Liver (tissue), 8 donors: ENCODE measurements at regions not wholly inside any gene's neighbourhood (a gene's known extent, or its start where the extent isn't known, plus 50 kb on each side); places are given as distances from the start of the nearest gene placed in this dataset.

ENCODE experiments used
- DNase-seq: peaks from one replicate; pipeline ENCODE4 v3.0.0-alpha.2; 2017; ENCODE audit warnings: low spot score
- H3K27ac ChIP-seq, 2 donors: one replicate each; pipeline ENCODE4 v1.7.0; 2013; ENCODE audit warnings: inconsistent platforms in 2 of 2, low read length in 2 of 2, control low read depth in 1 of 2, low read depth in 1 of 2, mild to moderate bottlenecking in 1 of 2
- H3K27me3 ChIP-seq, 4 donors: one replicate each; pipeline versions ENCODE4 v1.6.1 to v1.7.0; 2013; ENCODE audit warnings: low read length in 3 of 4, inconsistent platforms in 1 of 4, mild to moderate bottlenecking in 1 of 4, moderate library complexity in 1 of 4; ENCODE audit not compliant: control insufficient read depth in 4 of 4, insufficient read depth in 4 of 4
- H3K36me3 ChIP-seq, 4 donors: one replicate each; pipeline versions ENCODE4 v1.6.1 to v1.7.0; 2013; ENCODE audit warnings: low read length in 3 of 4, mild to moderate bottlenecking in 3 of 4, low read depth in 1 of 4, moderate library complexity in 1 of 4; ENCODE audit not compliant: control insufficient read depth in 4 of 4, insufficient read depth in 3 of 4
- H3K4me1 ChIP-seq, 4 donors: one replicate each; pipeline versions ENCODE4 v1.6.1 to v1.7.0; 2013; ENCODE audit warnings: low read length in 3 of 4, mild to moderate bottlenecking in 3 of 4, moderate library complexity in 1 of 4; ENCODE audit not compliant: control insufficient read depth in 4 of 4, insufficient read depth in 4 of 4
- H3K4me3 ChIP-seq, 3 donors: one replicate each; pipeline versions ENCODE4 v1.6.1 to v1.7.0; 2013; ENCODE audit warnings: low read length in 3 of 3, control low read depth in 1 of 3, low read depth in 1 of 3, mild to moderate bottlenecking in 1 of 3
- H3K9ac ChIP-seq, 2 donors: one replicate each; pipeline ENCODE4 v1.7.0; 2013; ENCODE audit warnings: low read length in 2 of 2, mild to moderate bottlenecking in 2 of 2, moderate library complexity in 2 of 2, control low read depth in 1 of 2, low read depth in 1 of 2
- H3K9me3 ChIP-seq, 4 donors: one replicate each; pipeline versions ENCODE4 v1.6.1 to v1.7.0; 2013; ENCODE audit warnings: low read length in 3 of 4; ENCODE audit not compliant: control insufficient read depth in 4 of 4
- ATF3 ChIP-seq: IDR thresholded peaks from 2 replicates; pipeline ENCODE4 v1.6.1; 2016; ENCODE audit warnings: antibody characterized with exemption
- CTCF ChIP-seq: fragments of 150-350 bp; IDR thresholded peaks from 2 replicates; pipeline ENCODE4 v1.5.1; 2017; ENCODE audit warnings: improper control_type of control experiment, low read depth, low read length; ENCODE audit not compliant: missing input control
- EGR1 ChIP-seq, 2 donors: IDR thresholded peaks; 2 replicates each; pipeline ENCODE4 v1.6.1; 2016 to 2018; ENCODE audit warnings: antibody characterized with exemption in 2 of 2, low read depth in 2 of 2
- FOXA1 ChIP-seq: IDR thresholded peaks from 2 replicates; pipeline ENCODE4 v1.6.1; 2016; ENCODE audit warnings: antibody characterized with exemption
- FOXA2 ChIP-seq: IDR thresholded peaks from 2 replicates; pipeline ENCODE4 v1.6.1; 2016; ENCODE audit warnings: antibody characterized with exemption
- GABPA ChIP-seq, 2 donors: IDR thresholded peaks in 1 of 2; conservative IDR thresholded peaks in 1 of 2; 2 replicates each; pipeline ENCODE4 v1.6.1; 2016; ENCODE audit warnings: antibody characterized with exemption in 2 of 2, mild to moderate bottlenecking in 1 of 2, moderate library complexity in 1 of 2
- HNF4A ChIP-seq, 2 donors: conservative IDR thresholded peaks; 2 replicates each; pipeline ENCODE4 v1.6.1; 2016; ENCODE audit warnings: antibody characterized with exemption in 2 of 2, mild to moderate bottlenecking in 2 of 2
- HNF4G ChIP-seq: IDR thresholded peaks from 2 replicates; pipeline ENCODE4 v1.6.1; 2016; ENCODE audit warnings: antibody characterized with exemption
- JUND ChIP-seq, 2 donors: IDR thresholded peaks; 2 replicates each; pipeline ENCODE4 v1.6.1; 2016; ENCODE audit warnings: antibody characterized with exemption in 2 of 2
- MAX ChIP-seq: IDR thresholded peaks from 2 replicates; pipeline ENCODE4 v1.6.1; 2016; ENCODE audit warnings: antibody characterized with exemption
- NR2F2 ChIP-seq: IDR thresholded peaks from 2 replicates; pipeline ENCODE4 v1.6.1; 2016; ENCODE audit warnings: antibody characterized with exemption
- RAD21 ChIP-seq, 2 donors: IDR thresholded peaks; 2 replicates each; pipeline ENCODE4 v1.6.1; 2016; ENCODE audit warnings: antibody characterized with exemption in 2 of 2, mild to moderate bottlenecking in 2 of 2
- RXRA ChIP-seq, 2 donors: IDR thresholded peaks; 2 replicates each; pipeline ENCODE4 v1.6.1; 2017 to 2018; ENCODE audit warnings: antibody characterized with exemption in 2 of 2, mild to moderate bottlenecking in 1 of 2
- SP1 ChIP-seq: IDR thresholded peaks from 2 replicates; pipeline ENCODE4 v1.6.1; 2018; ENCODE audit warnings: antibody characterized with exemption, mild to moderate bottlenecking
- TAF1 ChIP-seq: conservative IDR thresholded peaks from 2 replicates; pipeline ENCODE4 v1.6.1; 2016; ENCODE audit warnings: antibody characterized with exemption, mild to moderate bottlenecking
- WGBS: extraction: QIAGEN DNeasy Blood & Tissue Kit; methylation state at CpG from one replicate; pipeline ENCODE4 v1.1.7; 2013; 5-methylcytosine and 5-hydroxymethylcytosine counted together
- TF ChIP-seq, protein P1 (sequence below): IDR thresholded peaks from 2 replicates; pipeline ENCODE4 v1.6.1; 2016; ENCODE audit warnings: antibody characterized with exemption, mild to moderate bottlenecking
- TF ChIP-seq, protein P2 (sequence below): IDR thresholded peaks from 2 replicates; pipeline ENCODE4 v1.6.1; 2016; ENCODE audit warnings: antibody characterized with exemption
- donor health status: healthy.
- donor health status: healthy.
- donor health status: healthy.
- donor health status: healthy.
- donor health status: healthy.

DNA sequence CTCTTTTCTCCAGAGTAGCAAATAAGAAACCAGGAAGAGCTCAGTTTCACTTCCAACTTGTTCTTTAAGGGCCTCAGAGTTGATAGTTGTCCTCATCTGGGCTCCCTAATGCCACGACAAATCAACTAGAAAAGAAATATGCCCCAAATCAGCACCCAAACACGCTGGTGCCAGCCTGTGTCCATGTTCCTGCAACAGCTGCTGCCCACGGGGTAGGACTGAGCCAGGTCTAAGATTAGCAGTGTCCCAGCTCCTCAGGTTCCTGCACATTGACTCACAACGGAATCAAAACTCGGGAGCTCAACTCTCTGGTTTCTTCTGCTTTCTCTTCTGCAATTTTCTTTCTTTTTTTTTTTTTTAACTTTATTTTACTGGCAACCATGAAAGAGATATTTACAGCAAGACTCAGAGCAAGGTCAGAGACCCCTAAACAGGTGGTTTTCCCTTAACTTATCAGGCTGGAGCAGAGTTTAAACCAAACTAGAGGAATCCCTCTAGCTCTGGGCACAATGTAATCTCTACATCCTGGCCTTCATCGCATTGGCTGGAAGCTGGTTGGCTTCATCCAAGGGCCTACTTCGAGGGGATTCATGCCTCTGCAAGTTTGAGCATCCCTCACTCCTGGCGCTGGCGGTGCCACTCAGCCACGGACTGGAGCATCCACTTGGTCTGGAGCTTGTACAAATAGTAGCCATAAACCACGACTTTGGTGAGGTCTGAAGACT, 126.1 kb downstream of the PFKFB3 start:
- WGBS = 90% methylated on average over 11 of the region's 11 CpGs
- no peaks in the 10 kb centered on the region for H3K4me1 ChIP-seq
- no peaks in the 10 kb centered on the region for H3K27me3 ChIP-seq
- no peak overlapping the region for H3K4me3 ChIP-seq
- H3K27ac ChIP-seq = no peak overlapping the region
- H3K36me3 ChIP-seq = no peaks in the 10 kb centered on the region
- no peak overlapping the region for H3K9ac ChIP-seq
- DNase-seq = no peak
- TF ChIP-seq HNF4A (conservative IDR thresholded peaks at IDR 0.05) (no peak), NR2F2 (no peak), FOXA2 (no peak), SP1 (no peak), GABPA (IDR thresholded peaks at IDR 0.05 in 1 of 2, conservative IDR thresholded peaks at IDR 0.05 in 1 of 2) (no peak), CTCF (no peak), EGR1 (IDR thresholded peaks at IDR 0.05; ENCODE audit: low read depth in 2 of 2) (no peak), ATF3 (no peak), JUND (IDR thresholded peaks at IDR 0.05) (no peak), RXRA (IDR thresholded peaks at IDR 0.05) (no peak)
- TF ChIP-seq, protein P1, sequence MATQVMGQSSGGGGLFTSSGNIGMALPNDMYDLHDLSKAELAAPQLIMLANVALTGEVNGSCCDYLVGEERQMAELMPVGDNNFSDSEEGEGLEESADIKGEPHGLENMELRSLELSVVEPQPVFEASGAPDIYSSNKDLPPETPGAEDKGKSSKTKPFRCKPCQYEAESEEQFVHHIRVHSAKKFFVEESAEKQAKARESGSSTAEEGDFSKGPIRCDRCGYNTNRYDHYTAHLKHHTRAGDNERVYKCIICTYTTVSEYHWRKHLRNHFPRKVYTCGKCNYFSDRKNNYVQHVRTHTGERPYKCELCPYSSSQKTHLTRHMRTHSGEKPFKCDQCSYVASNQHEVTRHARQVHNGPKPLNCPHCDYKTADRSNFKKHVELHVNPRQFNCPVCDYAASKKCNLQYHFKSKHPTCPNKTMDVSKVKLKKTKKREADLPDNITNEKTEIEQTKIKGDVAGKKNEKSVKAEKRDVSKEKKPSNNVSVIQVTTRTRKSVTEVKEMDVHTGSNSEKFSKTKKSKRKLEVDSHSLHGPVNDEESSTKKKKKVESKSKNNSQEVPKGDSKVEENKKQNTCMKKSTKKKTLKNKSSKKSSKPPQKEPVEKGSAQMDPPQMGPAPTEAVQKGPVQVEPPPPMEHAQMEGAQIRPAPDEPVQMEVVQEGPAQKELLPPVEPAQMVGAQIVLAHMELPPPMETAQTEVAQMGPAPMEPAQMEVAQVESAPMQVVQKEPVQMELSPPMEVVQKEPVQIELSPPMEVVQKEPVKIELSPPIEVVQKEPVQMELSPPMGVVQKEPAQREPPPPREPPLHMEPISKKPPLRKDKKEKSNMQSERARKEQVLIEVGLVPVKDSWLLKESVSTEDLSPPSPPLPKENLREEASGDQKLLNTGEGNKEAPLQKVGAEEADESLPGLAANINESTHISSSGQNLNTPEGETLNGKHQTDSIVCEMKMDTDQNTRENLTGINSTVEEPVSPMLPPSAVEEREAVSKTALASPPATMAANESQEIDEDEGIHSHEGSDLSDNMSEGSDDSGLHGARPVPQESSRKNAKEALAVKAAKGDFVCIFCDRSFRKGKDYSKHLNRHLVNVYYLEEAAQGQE = no peak
- TF ChIP-seq, protein P2, sequence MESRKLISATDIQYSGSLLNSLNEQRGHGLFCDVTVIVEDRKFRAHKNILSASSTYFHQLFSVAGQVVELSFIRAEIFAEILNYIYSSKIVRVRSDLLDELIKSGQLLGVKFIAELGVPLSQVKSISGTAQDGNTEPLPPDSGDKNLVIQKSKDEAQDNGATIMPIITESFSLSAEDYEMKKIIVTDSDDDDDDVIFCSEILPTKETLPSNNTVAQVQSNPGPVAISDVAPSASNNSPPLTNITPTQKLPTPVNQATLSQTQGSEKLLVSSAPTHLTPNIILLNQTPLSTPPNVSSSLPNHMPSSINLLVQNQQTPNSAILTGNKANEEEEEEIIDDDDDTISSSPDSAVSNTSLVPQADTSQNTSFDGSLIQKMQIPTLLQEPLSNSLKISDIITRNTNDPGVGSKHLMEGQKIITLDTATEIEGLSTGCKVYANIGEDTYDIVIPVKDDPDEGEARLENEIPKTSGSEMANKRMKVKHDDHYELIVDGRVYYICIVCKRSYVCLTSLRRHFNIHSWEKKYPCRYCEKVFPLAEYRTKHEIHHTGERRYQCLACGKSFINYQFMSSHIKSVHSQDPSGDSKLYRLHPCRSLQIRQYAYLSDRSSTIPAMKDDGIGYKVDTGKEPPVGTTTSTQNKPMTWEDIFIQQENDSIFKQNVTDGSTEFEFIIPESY = no peak
- no peaks in the 10 kb centered on the region for H3K9me3 ChIP-seq

- H3K4me1 ChIP-seq = no peaks in the 10 kb centered on the region
- no peaks in the 10 kb centered on the region for H3K36me3 ChIP-seq
- H3K4me3 ChIP-seq = no peak overlapping the region
- no peak for DNase-seq
- no peak overlapping the region for H3K9ac ChIP-seq
- 96% methylated on average over 4 of the region's 4 CpGs for WGBS
- H3K27me3 ChIP-seq = no peaks in the 10 kb centered on the region
- no peaks in the 10 kb centered on the region for H3K9me3 ChIP-seq
- no peak overlapping the region for H3K27ac ChIP-seq
- TF ChIP-seq ATF3 (no peak), SP1 (no peak), MAX (no peak), NR2F2 (no peak), GABPA (IDR thresholded peaks at IDR 0.05 in 1 of 2, conservative IDR thresholded peaks at IDR 0.05 in 1 of 2) (no peak), HNF4A (conservative IDR thresholded peaks at IDR 0.05) (no peak), RAD21 (IDR thresholded peaks at IDR 0.05) (no peak), RXRA (IDR thresholded peaks at IDR 0.05) (no peak), HNF4G (no peak), FOXA1 (no peak), CTCF (no peak), TAF1 (no peak)
- TF ChIP-seq, protein P1 = no peak
These were observed 130.4 kb downstream of the PFKFB3 start for GRCh38 chr10:6333086-6333485.
